IMR-90 (cell line): ENCODE measurements at regions not wholly inside any gene's neighbourhood (a gene's known extent, or its start where the extent isn't known, plus 50 kb on each side); places are given as distances from the start of the nearest gene placed in this dataset.

Source experiments
- ATAC-seq: fragments of 200-7000 bp; cut with Tn5 transposase; 2 replicates; pipeline ENCODE4 v1.9.1; 2020; ENCODE audit warnings: low read depth, mild to moderate bottlenecking, moderate library complexity
- BruUV-seq: library from RNA; stranded (reverse); fragments of 400-500 nt; replicated peaks from 2 replicates; lab custom pipeline; 2021; lab: Mats Ljungman, UMichigan
- CTCF ChIA-PET: fragments of 300-600 bp; formaldehyde crosslinking; extraction: SDS; loops from one replicate; lab custom pipeline; 2021; ENCODE audit warnings: antibody characterized with exemption; lab: Yijun Ruan, JAX
- POLR2A ChIA-PET: fragments of 300-600 bp; sonication (Branson Sonifier 250); formaldehyde crosslinking; loops from one replicate; lab custom pipeline; 2022; ENCODE audit warnings: antibody characterized with exemption; ENCODE audit not compliant: unreplicated experiment; lab: Charles Lee
- DNase-seq: peaks from one replicate; pipeline ENCODE4 v3.0.0; 2013
- H2AFZ ChIP-seq: replicated peaks from 2 replicates; pipeline ENCODE3; 2013; ENCODE audit warnings: low read length, mild to moderate bottlenecking; ENCODE audit not compliant: poor library complexity
- H2AK5ac ChIP-seq: 2 replicates; pipeline ENCODE4 v1.6.1; 2013; ENCODE audit warnings: low read depth, low read length, inconsistent platforms
- H2AK9ac ChIP-seq: replicated peaks from 2 replicates; pipeline ENCODE3; 2013; ENCODE audit warnings: mild to moderate bottlenecking, low read depth, low read length, moderate library complexity; ENCODE audit not compliant: poor library complexity
- H2BK120ac ChIP-seq: 2 replicates; pipeline ENCODE4 v1.6.1; 2013; ENCODE audit warnings: low read depth, low read length, inconsistent platforms
- H2BK15ac ChIP-seq: 3 replicates; pipeline ENCODE4 v1.6.1; 2013; ENCODE audit warnings: low read depth, low read length, inconsistent platforms
- H2BK20ac ChIP-seq: 2 replicates; pipeline ENCODE4 v1.6.1; 2013; ENCODE audit warnings: low read depth, mild to moderate bottlenecking, inconsistent platforms, low read length, moderate library complexity
- H2BK5ac ChIP-seq: 2 replicates; pipeline ENCODE4 v1.6.1; 2013; ENCODE audit warnings: mild to moderate bottlenecking, low read depth, low read length, inconsistent platforms; ENCODE audit not compliant: poor library complexity, severe bottlenecking
- H3K14ac ChIP-seq: replicated peaks from 2 replicates; pipeline ENCODE4 v1.6.1; 2013; ENCODE audit warnings: low read depth, low read length, inconsistent platforms
- H3K18ac ChIP-seq: 2 replicates; pipeline ENCODE4 v1.6.1; 2013; ENCODE audit warnings: low read depth, low read length, control low read depth
- H3K23ac ChIP-seq: 2 replicates; pipeline ENCODE4 v1.6.1; 2013; ENCODE audit warnings: low read depth, low read length, inconsistent platforms
- H3K27ac ChIP-seq: 2 replicates; pipeline ENCODE4 v1.5.1; 2013; ENCODE audit warnings: mild to moderate bottlenecking, control low read depth, low read length; ENCODE audit not compliant: insufficient read depth
- H3K27me3 ChIP-seq: 2 replicates; pipeline ENCODE4 v1.6.1; 2013; ENCODE audit warnings: low read length; ENCODE audit not compliant: control insufficient read depth, insufficient read depth
- H3K36me3 ChIP-seq: 2 replicates; pipeline ENCODE4 v1.6.1; 2013; ENCODE audit warnings: low read length, mixed read lengths; ENCODE audit not compliant: control insufficient read depth, insufficient read depth
- H3K4ac ChIP-seq: 2 replicates; pipeline ENCODE4 v1.6.1; 2013; ENCODE audit warnings: low read depth, low read length, inconsistent platforms
- H3K4me1 ChIP-seq: 2 replicates; pipeline ENCODE4 v1.6.1; 2013; ENCODE audit warnings: low read length, mixed read lengths; ENCODE audit not compliant: control insufficient read depth, insufficient read depth
- H3K4me2 ChIP-seq: 2 replicates; pipeline ENCODE4 v1.6.1; 2013; ENCODE audit warnings: low read depth, mild to moderate bottlenecking, control low read depth, low read length, moderate library complexity
- H3K4me3 ChIP-seq: 2 replicates; pipeline ENCODE4 v1.5.1; 2013; ENCODE audit warnings: low read depth, mild to moderate bottlenecking, control low read depth, low read length, moderate library complexity; ENCODE audit not compliant: insufficient read depth
- H3K56ac ChIP-seq: 2 replicates; pipeline ENCODE4 v1.6.1; 2013; ENCODE audit warnings: low read length, inconsistent platforms; ENCODE audit not compliant: insufficient read depth; ENCODE audit errors: extremely low read depth
- H3K79me1 ChIP-seq, 2 experiments: 2 replicates each; pipeline ENCODE4 v1.6.1; 2013; ENCODE audit warnings: low read length in 2 of 2, inconsistent platforms in 1 of 2, low read depth in 1 of 2
- H3K9ac ChIP-seq: 2 replicates; pipeline ENCODE4 v1.6.1; 2013; ENCODE audit warnings: low read depth, low read length, control low read depth
- H3K9me1 ChIP-seq: 2 replicates; pipeline ENCODE4 v1.6.1; 2013; ENCODE audit warnings: low read length, inconsistent platforms; ENCODE audit not compliant: insufficient read depth
- H3K9me3 ChIP-seq: 2 replicates; pipeline ENCODE4 v1.6.1; 2013; ENCODE audit warnings: low read length; ENCODE audit not compliant: control insufficient read depth, insufficient read depth
- H4K20me1 ChIP-seq: 2 replicates; pipeline ENCODE4 v1.6.1; 2013; ENCODE audit warnings: low read length, inconsistent platforms; ENCODE audit not compliant: insufficient read depth
- H4K5ac ChIP-seq: 2 replicates; pipeline ENCODE4 v1.6.1; 2013; ENCODE audit warnings: mild to moderate bottlenecking, low read depth, low read length, control low read depth
- H4K8ac ChIP-seq, 2 experiments: 2 replicates each; pipeline ENCODE4 v1.6.1; 2013; ENCODE audit warnings: low read depth in 2 of 2, low read length in 2 of 2, control low read depth in 1 of 2, inconsistent platforms in 1 of 2
- H4K91ac ChIP-seq: 2 replicates; pipeline ENCODE4 v1.6.1; 2013; ENCODE audit warnings: low read depth, low read length, inconsistent platforms; ENCODE audit not compliant: insufficient read depth
- CEBPB ChIP-seq: IDR thresholded peaks from 2 replicates; pipeline ENCODE4 v1.6.1; 2012; ENCODE audit warnings: low read depth, low read length, improper control_type of control experiment
- CHD1 ChIP-seq: IDR thresholded peaks from 2 replicates; pipeline ENCODE4 v1.6.1; 2012; ENCODE audit warnings: low read depth, low read length, improper control_type of control experiment
- FOS ChIP-seq: fragments of 150-350 bp; IDR thresholded peaks from 2 replicates; pipeline ENCODE4 v1.6.1; 2016; ENCODE audit warnings: low read depth, low read length
- RAD21 ChIP-seq: IDR thresholded peaks from 2 replicates; pipeline ENCODE4 v1.6.1; 2012; ENCODE audit warnings: low read length, improper control_type of control experiment
- RCOR1 ChIP-seq: IDR thresholded peaks from 2 replicates; pipeline ENCODE4 v1.6.1; 2012; ENCODE audit warnings: mild to moderate bottlenecking, low read length, improper control_type of control experiment; ENCODE audit not compliant: insufficient replicate concordance
- SMC3 ChIP-seq: fragments of 150-350 bp; IDR thresholded peaks from 2 replicates; pipeline ENCODE4 v1.6.1; 2016; ENCODE audit warnings: low read depth, mild to moderate bottlenecking, antibody characterized with exemption, low read length, moderate library complexity
- whole genome bisulfite sequencing, 2 experiments: methylation state at CpG; one replicate each; pipeline versions ENCODE4 v1.1.5 to v1.1.7; 2013; ENCODE audit warnings: missing lambda C conversion rate in 2 of 2; ENCODE audit not compliant: insufficient read length in 1 of 2; ENCODE audit errors: extremely low coverage in 2 of 2; 5-methylcytosine and 5-hydroxymethylcytosine counted together
- dilution Hi-C: fragments of 300-500 bp; cut with HindIII; formaldehyde crosslinking; loops from one replicate; pipeline ENCODE4 v1.14.3; 2018; ENCODE audit warnings: low sequenced_read_pairs; ENCODE audit not compliant: unreplicated experiment
- in situ Hi-C: fragments of 300-500 bp; cut with MboI; formaldehyde crosslinking; loops from 3 replicates; pipeline ENCODE4 v1.14.3; 2019; ENCODE audit warnings: low sequenced_read_pairs, inconsistent platforms, mixed read lengths
- intact Hi-C: fragments of 100-400 bp; cut with micrococcal nuclease; formaldehyde crosslinking; loops from 2 replicates; pipeline ENCODE4 v1.10.0; 2022
- TF ChIP-seq, protein P1 (sequence below): fragments of 150-350 bp; IDR thresholded peaks from 2 replicates; pipeline ENCODE4 v1.6.1; 2016; ENCODE audit warnings: low read depth, mild to moderate bottlenecking, low read length, moderate library complexity, borderline replicate concordance

- Histone ChIP-seq H3K56ac (no peak overlapping the region), H2BK15ac (no peak overlapping the region), H2AK5ac (no peak overlapping the region), H3K14ac (no peak overlapping the region), H3K4me1 (no peaks in the 10 kb centered on the region), H3K4me3 (no peak overlapping the region), H2BK20ac (no peak overlapping the region), H3K27ac (no peak overlapping the region), H3K27me3 (no peaks in the 10 kb centered on the region), H4K8ac (no peak overlapping the region), H3K4me2 (no peak overlapping the region), H3K36me3 (no peaks in the 10 kb centered on the region), H3K79me1 (no peaks in the 10 kb centered on the region), H3K4ac (no peak overlapping the region), H4K91ac (no peak overlapping the region), H3K9ac (no peak overlapping the region), H3K18ac (no peak overlapping the region), H3K9me3 (peaks cover 33% of the 10 kb centered on the region), H3K23ac (no peak overlapping the region), H4K20me1 (no peaks in the 10 kb centered on the region), H2BK120ac (no peak overlapping the region), H2AK9ac (no peak overlapping the region), H2BK5ac (no peak overlapping the region), H3K9me1 (no peaks in the 10 kb centered on the region), H4K5ac (no peak overlapping the region), H2AFZ (no peak overlapping the region)
- CTCF ChIA-PET = no interaction called here
- WGBS, 2 experiments = no CpG with 5 or more reads among the region's 2 CpGs
- BruUV-seq = no TSS peak
- no peak for TF ChIP-seq FOS
- no peak for TF ChIP-seq SMC3
- no peak for TF ChIP-seq RAD21
- TF ChIP-seq CHD1 = no peak
- TF ChIP-seq CEBPB = no peak
- TF ChIP-seq RCOR1 = no peak
- TF ChIP-seq, protein P1, sequence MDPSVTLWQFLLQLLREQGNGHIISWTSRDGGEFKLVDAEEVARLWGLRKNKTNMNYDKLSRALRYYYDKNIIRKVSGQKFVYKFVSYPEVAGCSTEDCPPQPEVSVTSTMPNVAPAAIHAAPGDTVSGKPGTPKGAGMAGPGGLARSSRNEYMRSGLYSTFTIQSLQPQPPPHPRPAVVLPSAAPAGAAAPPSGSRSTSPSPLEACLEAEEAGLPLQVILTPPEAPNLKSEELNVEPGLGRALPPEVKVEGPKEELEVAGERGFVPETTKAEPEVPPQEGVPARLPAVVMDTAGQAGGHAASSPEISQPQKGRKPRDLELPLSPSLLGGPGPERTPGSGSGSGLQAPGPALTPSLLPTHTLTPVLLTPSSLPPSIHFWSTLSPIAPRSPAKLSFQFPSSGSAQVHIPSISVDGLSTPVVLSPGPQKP = no peak
- intact Hi-C loops = no loop called here
- no peak for DNase-seq
- POLR2A ChIA-PET = no interaction called here
- in situ Hi-C loops = no loop called here
- no peak for ATAC-seq
- dilution Hi-C loops = no loop called here
Observed at GRCh38 chr16:35570946-35571345, 2111.5 kb downstream of the TP53TG3F start.
